ENCODE measurements at regions not wholly inside any gene's neighbourhood (a gene's known extent, or its start where the extent isn't known, plus 50 kb on each side); places are given as distances from the start of the nearest gene placed in this dataset.

GRCh38 chr3:137820366-137820765, 56.3 kb downstream of the SOX14 start:
- no peak for DNase-seq (ENCODE audit: low spot score)
- TF ChIP-seq CTCF (IDR thresholded peaks at IDR 0.05; ENCODE audit: borderline replicate concordance, control extremely low read depth, extremely low read depth, insufficient read depth, missing control alignments), result no peak
- in situ Hi-C loops (cut with MboI; ENCODE audit: low sequenced_read_pairs, unreplicated experiment), result no loop called here

- no peak for DNase-seq (ENCODE audit: low spot score)
- in situ Hi-C loops (cut with MboI; ENCODE audit: low sequenced_read_pairs, unreplicated experiment), result no loop called here
- no peak for TF ChIP-seq CTCF (IDR thresholded peaks at IDR 0.05; ENCODE audit: borderline replicate concordance, control extremely low read depth, extremely low read depth, insufficient read depth, missing control alignments)
These were observed 71.0 kb downstream of the SOX14 start for GRCh38 chr3:137835096-137835495.

- TF ChIP-seq CTCF (IDR thresholded peaks at IDR 0.05; ENCODE audit: borderline replicate concordance, control extremely low read depth, extremely low read depth, insufficient read depth, missing control alignments), result no peak
- no peak for DNase-seq (ENCODE audit: low spot score)
- in situ Hi-C loops (cut with MboI; ENCODE audit: low sequenced_read_pairs, unreplicated experiment), result no loop called here
These were observed 81.1 kb downstream of the SOX14 start for GRCh38 chr3:137845194-137845593.

- no peak for DNase-seq (ENCODE audit: low spot score)
- in situ Hi-C loops (cut with MboI; ENCODE audit: low sequenced_read_pairs, unreplicated experiment), result no loop called here
- no peak for TF ChIP-seq CTCF (IDR thresholded peaks at IDR 0.05; ENCODE audit: borderline replicate concordance, control extremely low read depth, extremely low read depth, insufficient read depth, missing control alignments)
These were observed 81.6 kb downstream of the SOX14 start for GRCh38 chr3:137845666-137846065.

GRCh38 chr3:137852391-137852830, 88.3 kb downstream of the SOX14 start:
- in situ Hi-C loops (cut with MboI; ENCODE audit: low sequenced_read_pairs, unreplicated experiment), result no loop called here
- DNase-seq (ENCODE audit: low spot score), result no peak
- no peak for TF ChIP-seq CTCF (IDR thresholded peaks at IDR 0.05; ENCODE audit: borderline replicate concordance, control extremely low read depth, extremely low read depth, insufficient read depth, missing control alignments)

- no peak for TF ChIP-seq CTCF (IDR thresholded peaks at IDR 0.05; ENCODE audit: borderline replicate concordance, control extremely low read depth, extremely low read depth, insufficient read depth, missing control alignments)
- in situ Hi-C loops (cut with MboI; ENCODE audit: low sequenced_read_pairs, unreplicated experiment), result no loop called here
- no peak for DNase-seq (ENCODE audit: low spot score)
These were observed 90.6 kb downstream of the SOX14 start for GRCh38 chr3:137854533-137855261.

Measured in GM13976 (cell line).